ENCODE measurements at regions not wholly inside any gene's neighbourhood (a gene's known extent, or its start where the extent isn't known, plus 50 kb on each side); places are given as distances from the start of the nearest gene placed in this dataset.
A peak's percentile ranks its signal among the peaks of the same experiment; 100 is the strongest.

DNA sequence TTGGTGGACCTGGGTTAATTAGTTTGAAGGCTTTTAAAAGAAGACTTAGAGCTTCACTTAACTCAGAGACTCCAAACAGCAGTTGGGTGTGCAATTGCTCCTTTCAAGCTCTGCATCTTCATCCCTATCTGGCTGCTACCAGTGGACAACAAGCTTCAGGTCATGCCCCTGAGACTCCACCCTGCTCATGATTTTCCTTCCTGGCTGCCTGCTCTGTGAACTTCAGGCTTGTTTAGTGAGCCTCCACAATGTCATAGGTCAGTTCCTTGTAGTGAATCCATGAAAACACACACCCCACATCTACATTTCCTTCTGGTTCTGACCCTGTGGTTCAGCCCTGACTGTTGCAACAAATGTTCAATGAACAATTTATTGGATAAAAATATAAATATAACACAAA, 61.1 kb upstream of the MARCKS start:
- no peak for DNase-seq

DNA sequence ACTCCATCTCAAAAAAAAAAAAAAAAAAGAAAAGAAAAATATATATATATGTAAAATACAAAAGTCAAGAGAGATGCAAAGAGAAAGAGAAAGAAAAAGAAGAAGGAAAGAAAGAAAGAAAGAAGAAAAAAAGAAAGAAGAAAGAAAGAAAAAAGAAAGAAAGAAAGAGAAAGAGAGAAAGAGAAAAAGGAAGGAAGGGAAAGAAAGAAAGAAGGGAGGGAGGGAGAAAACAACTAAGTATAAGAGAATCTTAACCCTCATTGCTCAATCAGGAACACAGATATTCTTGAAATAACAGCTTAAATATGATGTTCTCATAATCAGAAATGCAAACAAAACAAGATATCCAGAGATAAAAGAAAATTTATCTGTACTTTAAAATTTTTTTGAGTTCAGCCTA, 54.4 kb upstream of the MARCKS start:
- no peak for DNase-seq

DNA sequence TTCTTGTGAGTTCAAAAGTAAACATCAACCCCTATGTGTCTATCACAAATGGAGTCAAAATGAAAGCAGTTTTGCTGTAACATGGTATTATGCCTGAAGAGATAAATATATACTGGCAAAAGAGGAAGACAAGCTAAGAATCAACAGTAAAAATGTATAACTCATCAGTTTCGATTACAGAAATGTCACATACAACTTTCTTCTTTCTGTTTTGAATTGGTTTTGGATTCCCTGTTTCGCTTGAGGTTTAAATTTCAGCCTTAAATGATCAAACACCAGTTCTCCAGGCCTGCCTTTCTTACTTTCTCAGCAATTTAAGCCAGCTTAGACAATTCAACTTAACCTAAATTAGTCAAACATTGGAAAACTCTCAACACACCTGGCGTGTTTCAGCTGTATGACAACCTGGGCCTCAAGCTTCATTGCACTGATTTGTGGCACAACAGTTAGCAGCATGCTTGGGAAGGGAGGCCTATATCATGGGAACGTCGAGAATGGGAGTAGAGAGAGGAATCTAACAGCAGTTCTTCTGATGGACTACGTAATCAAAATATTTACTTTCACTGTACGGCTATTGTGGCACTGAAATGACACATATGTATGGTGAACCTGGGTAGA, 51.9 kb upstream of the MARCKS start:
- DNase-seq, result peak; percentile 38 to 90 (median 79)

DNA sequence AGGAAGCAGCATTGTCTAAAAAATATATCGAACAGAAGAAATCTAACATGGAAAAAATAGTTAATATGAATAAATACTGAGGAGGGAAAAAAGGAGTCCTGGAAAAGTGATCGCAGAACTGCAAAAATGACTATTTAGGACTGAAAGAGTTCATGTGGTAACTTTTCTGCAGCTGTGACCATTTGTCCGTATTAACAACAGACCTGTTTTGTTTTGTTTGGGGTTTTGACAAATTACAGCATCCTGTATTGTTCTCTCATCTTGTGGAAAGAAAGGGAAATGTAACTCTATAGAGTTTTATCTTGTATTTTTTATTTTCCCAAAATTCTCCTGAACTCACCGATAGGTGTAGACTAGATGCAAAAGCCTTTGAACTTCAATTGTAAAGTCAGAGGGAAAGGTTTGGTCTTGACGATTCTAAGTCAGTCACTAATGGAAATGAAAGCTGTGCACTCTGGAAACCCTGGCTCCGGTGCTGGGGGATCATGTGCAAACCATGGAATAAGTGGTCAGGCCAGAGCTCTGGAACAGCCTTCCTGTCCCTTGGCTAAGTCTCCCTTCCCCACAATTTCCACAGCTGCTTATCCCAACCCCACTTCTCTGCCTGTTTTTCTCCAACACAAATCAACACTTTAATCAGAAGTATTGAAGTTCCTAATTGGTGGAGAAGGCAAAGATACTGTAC, 51.2 kb upstream of the MARCKS start:
- no peak for DNase-seq
